ENCODE measurements at regions not wholly inside any gene's neighbourhood (a gene's known extent, or its start where the extent isn't known, plus 50 kb on each side); places are given as distances from the start of the nearest gene placed in this dataset.

DNA sequence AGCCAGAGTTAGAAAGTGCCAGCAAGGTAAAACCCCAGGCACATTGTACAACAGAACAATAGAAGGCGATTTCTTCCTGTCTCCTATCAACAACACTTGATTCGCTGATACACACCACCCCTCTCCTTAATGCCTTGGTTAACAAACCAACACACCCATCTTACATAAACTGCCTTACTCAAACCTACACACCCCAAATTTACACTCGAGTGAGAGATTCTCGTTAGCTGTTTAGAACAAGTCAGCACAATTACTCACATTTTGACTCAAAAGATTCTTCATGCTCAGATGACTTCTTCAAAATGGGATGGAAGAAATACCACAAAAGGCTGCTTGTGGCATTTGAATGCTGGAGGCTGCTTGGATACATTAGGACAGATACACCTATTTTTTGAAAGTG, 80.0 kb upstream of the FOXQ1 start:
- DNase-seq (ENCODE audit: extremely low read depth, low read depth): no peak
- TF ChIP-seq, protein P1, sequence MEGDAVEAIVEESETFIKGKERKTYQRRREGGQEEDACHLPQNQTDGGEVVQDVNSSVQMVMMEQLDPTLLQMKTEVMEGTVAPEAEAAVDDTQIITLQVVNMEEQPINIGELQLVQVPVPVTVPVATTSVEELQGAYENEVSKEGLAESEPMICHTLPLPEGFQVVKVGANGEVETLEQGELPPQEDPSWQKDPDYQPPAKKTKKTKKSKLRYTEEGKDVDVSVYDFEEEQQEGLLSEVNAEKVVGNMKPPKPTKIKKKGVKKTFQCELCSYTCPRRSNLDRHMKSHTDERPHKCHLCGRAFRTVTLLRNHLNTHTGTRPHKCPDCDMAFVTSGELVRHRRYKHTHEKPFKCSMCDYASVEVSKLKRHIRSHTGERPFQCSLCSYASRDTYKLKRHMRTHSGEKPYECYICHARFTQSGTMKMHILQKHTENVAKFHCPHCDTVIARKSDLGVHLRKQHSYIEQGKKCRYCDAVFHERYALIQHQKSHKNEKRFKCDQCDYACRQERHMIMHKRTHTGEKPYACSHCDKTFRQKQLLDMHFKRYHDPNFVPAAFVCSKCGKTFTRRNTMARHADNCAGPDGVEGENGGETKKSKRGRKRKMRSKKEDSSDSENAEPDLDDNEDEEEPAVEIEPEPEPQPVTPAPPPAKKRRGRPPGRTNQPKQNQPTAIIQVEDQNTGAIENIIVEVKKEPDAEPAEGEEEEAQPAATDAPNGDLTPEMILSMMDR (IDR thresholded peaks at IDR 0.05; ENCODE audit: low read depth, low read length): no peak

DNA sequence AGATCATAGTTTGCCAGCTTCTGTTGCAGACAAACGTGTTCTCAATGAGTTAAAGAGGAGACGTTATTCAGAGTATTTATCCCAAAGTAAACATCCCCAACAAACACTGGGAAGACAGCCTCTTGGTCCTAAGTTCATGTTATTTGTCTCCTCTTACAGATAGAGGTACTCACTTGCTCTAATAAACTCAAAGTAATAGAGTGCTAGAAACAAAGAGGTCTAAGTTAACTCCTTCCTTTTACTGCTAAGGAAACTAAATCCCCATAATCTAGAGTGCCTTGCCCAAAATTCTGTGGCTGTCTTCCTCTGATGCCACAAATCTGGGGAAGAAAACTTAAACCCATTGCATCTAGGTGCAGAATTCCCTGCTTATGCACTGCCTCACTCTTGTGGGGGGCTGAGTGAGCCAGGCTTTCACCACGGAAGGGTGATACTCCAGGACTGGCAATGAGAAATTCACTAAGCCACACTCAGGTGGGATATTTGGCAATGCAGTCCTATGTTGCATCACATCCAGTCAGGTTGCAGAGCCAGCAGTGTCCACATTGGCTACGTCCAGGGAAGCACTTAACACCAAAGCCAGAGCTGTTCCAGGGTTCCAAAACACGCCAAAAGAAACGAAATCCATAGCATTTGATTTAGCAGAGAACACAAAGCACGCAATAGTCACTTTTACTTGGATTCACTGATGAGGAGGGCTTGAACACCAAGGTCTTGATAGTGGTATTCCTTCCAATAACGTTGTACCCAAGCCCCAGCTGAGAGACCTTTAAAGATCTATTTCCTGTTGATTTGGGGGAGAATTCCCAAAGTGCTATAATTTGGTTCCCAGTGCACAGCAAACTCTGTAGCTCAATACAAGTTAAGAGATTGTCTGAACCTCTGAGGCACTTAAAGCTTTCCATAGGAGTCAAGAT, 81.0 kb upstream of the FOXQ1 start:
- TF ChIP-seq, protein P1 (IDR thresholded peaks at IDR 0.05; ENCODE audit: low read depth, low read length): no peak
- no peak for DNase-seq (ENCODE audit: extremely low read depth, low read depth)

DNA sequence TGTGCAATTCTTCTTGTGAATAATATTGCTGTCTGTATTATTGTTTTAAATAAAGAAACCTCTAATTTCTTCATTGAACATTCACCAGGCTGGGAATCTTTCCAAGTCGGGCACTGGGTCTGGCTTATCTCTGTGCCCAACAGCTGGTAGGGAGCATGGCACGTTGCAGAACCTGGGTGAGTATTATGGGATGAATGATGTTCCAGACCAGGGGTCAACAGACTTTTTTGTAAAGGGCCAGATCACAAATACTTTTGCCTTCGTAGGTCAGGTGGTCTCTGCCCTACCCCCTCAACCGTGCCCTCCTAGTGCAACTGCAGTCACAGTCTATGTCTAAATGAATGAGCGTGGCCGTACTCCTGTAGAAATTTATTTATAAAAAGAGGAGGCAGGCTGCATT, 81.6 kb upstream of the FOXQ1 start:
- no peak for DNase-seq (ENCODE audit: extremely low read depth, low read depth)
- TF ChIP-seq, protein P1 (IDR thresholded peaks at IDR 0.05; ENCODE audit: low read depth, low read length): no peak

DNA sequence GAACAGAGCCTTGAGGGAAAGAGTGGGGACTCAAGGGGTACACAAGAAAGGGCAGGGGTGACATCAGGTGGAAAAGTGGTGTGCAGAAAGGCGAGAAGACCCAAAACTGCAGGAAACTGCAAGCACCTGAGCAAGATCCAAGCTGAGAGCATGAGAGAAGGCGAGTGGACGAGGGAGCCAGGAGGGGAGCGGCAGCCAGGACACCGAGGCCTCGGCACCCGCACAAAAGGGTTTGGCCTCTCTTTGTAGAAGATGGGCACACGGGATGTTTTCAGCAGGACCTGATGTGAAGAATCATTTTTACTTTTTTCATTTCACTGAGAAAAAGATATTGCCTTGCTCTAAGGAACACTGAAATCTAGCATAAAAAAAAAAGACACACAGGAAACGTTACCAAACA, 82.1 kb upstream of the FOXQ1 start:
- no peak for DNase-seq (ENCODE audit: extremely low read depth, low read depth)
- TF ChIP-seq, protein P1 (IDR thresholded peaks at IDR 0.05; ENCODE audit: low read depth, low read length): no peak

DNA sequence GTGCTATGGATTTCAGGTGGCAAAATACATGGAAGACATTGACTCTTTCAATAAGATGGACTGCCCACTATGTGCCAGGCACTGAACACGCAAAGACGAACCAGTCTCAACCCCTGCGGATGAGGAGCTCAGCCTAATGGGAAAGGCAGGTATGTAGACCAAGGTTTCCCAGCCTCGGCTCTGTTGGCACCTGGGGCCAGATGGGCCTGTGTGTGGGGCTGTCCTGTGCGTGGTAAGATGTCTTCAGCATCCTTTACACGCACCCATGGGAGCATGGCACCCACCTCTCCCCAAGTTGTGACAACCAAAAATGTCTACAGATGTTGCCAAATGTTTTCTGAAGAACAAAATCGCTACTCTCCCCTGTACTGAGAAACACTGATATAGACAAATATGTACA, 82.6 kb upstream of the FOXQ1 start:
- TF ChIP-seq, protein P1 (IDR thresholded peaks at IDR 0.05; ENCODE audit: low read depth, low read length): no peak
- no peak for DNase-seq (ENCODE audit: extremely low read depth, low read depth)

DNA sequence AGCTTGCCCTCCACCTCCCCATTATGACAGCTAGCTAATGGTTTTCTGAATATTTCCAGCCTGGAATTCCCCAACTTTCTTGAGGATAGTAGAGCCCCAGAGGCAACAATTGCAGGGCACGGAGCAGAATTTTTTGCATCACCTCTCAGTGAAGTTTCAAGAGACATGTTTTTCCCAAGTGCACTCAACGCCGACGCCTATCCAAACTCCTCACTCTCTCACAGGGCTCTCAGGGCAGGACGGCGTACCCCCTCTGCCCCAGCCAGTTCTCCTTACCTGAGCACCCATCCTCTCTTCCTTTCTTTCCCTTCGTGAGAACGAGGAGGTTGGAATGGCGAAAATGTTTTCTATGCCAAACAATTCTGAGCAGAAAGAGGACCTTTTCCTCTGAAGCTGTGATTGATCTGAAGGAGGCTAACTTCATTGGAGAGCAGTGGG, 83.1 kb upstream of the FOXQ1 start:
- no peak for DNase-seq (ENCODE audit: extremely low read depth, low read depth)
- TF ChIP-seq, protein P1 (IDR thresholded peaks at IDR 0.05; ENCODE audit: low read depth, low read length): no peak

DNA sequence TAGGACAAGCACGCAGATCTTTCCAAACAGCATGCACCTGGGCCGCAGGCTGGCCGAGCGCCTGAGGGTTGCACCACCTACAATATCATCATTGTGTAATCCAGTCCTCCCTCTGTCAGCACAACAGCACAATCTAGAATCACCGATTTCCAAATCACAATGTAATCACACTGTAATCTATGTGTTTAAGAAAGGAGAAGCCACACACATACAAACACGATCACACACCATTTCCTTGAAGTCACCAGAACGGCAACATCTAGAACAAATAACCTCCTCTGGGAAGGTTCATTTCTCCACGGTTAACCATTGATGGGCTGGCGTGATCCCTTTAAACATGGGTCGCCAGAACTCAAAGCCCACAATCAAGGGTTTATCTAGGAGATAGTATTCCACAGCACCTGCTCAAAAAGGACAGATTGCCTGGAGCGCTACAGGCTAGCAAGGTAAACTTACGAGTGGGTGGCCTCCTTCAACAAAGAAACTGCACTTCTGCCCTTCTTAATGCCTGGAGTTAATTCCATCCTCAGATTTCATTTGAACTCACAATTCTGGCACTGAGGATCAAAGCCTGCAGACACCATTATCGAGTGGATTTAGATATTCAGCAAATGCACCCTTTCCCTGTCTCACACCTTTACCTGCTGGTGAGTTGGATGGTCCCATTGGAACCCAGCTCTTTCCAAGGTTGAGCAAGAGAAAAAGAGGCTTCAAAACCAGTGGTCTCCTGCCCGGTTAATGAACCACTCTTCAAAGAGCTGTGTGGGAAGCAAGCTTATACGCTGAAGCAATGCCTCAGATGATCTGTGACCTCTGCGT, 83.8 kb upstream of the FOXQ1 start:
- TF ChIP-seq, protein P1 (IDR thresholded peaks at IDR 0.05; ENCODE audit: low read depth, low read length): no peak
- DNase-seq (ENCODE audit: extremely low read depth, low read depth): no peak
